DND-41 (cell line): ENCODE measurements at regions not wholly inside any gene's neighbourhood (a gene's known extent, or its start where the extent isn't known, plus 50 kb on each side); places are given as distances from the start of the nearest gene placed in this dataset.

Experiments used
- CTCF ChIP-seq: IDR thresholded peaks from 2 replicates; pipeline ENCODE4 v1.5.1; 2012; ENCODE audit warnings: borderline replicate concordance, low read length, moderate library complexity, mild to moderate bottlenecking; ENCODE audit not compliant: poor library complexity, severe bottlenecking; ENCODE audit errors: extremely low read depth
- EZH2 ChIP-seq: IDR thresholded peaks from 3 replicates; pipeline ENCODE4 v1.6.1; 2012; ENCODE audit warnings: borderline replicate concordance, low read depth, mild to moderate bottlenecking, moderate library complexity, low read length, inconsistent platforms; ENCODE audit not compliant: severe bottlenecking

GRCh38 chr6:14545496-14545895 is 427.9 kb downstream of the CD83 start:
- TF ChIP-seq CTCF = no peak
- no peak for TF ChIP-seq EZH2
